GM21528 (cell line): ENCODE measurements at regions not wholly inside any gene's neighbourhood (a gene's known extent, or its start where the extent isn't known, plus 50 kb on each side); places are given as distances from the start of the nearest gene placed in this dataset.

Experiments used
- ATAC-seq: cut with Tn5 transposase; IDR thresholded peaks from one replicate; pipeline ENCODE4 v1.9.1; 2021; ENCODE audit warnings: mild to moderate bottlenecking, moderate library complexity; ENCODE audit not compliant: unreplicated experiment, low FRiP score

GRCh38 chr10:88058750-88059149, 195.3 kb downstream of the PTEN start:
- ATAC-seq, result no peak

- no peak for ATAC-seq
Measured at GRCh38 chr10:88059190-88059589, 195.8 kb downstream of the PTEN start.

GRCh38 chr10:88060762-88061161, 197.3 kb downstream of the PTEN start:
- no peak for ATAC-seq

- no peak for ATAC-seq
Measured at GRCh38 chr10:88062385-88062784, 199.0 kb downstream of the PTEN start.

GRCh38 chr10:88062798-88063472, 199.5 kb downstream of the PTEN start:
- no peak for ATAC-seq

- ATAC-seq, result no peak
Measured at GRCh38 chr10:88063861-88064557, 200.6 kb downstream of the PTEN start.

GRCh38 chr10:88064608-88065382, 201.4 kb downstream of the PTEN start:
- peak; percentile 48 for ATAC-seq

- ATAC-seq, result peak; percentile 3
Measured at GRCh38 chr10:88065383-88066049, 202.1 kb downstream of the PTEN start.

- ATAC-seq, result no peak
Measured at GRCh38 chr10:88066319-88066718, 202.9 kb downstream of the PTEN start.

- no peak for ATAC-seq
Measured at GRCh38 chr10:88066876-88067275, 203.5 kb downstream of the PTEN start.

GRCh38 chr10:88067737-88068136, 204.3 kb downstream of the PTEN start:
- no peak for ATAC-seq

- no peak for ATAC-seq
Measured at GRCh38 chr10:88069338-88069737, 205.9 kb downstream of the PTEN start.

- no peak for ATAC-seq
Measured at GRCh38 chr10:88070080-88070880, 206.9 kb downstream of the PTEN start.

GRCh38 chr10:88071879-88072278, 208.5 kb downstream of the PTEN start:
- no peak for ATAC-seq

GRCh38 chr10:88073682-88074081, 210.3 kb downstream of the PTEN start:
- ATAC-seq, result no peak

- no peak for ATAC-seq
Measured at GRCh38 chr10:88074971-88075370, 211.5 kb downstream of the PTEN start.

GRCh38 chr10:88076027-88076880, 212.8 kb downstream of the PTEN start:
- peak; percentile 54 for ATAC-seq

GRCh38 chr10:88077977-88078376, 214.6 kb downstream of the PTEN start:
- no peak for ATAC-seq

- ATAC-seq, result no peak
Measured at GRCh38 chr10:88080213-88080612, 216.8 kb downstream of the PTEN start.
